ENCODE measurements at regions not wholly inside any gene's neighbourhood (a gene's known extent, or its start where the extent isn't known, plus 50 kb on each side); places are given as distances from the start of the nearest gene placed in this dataset.

DNA sequence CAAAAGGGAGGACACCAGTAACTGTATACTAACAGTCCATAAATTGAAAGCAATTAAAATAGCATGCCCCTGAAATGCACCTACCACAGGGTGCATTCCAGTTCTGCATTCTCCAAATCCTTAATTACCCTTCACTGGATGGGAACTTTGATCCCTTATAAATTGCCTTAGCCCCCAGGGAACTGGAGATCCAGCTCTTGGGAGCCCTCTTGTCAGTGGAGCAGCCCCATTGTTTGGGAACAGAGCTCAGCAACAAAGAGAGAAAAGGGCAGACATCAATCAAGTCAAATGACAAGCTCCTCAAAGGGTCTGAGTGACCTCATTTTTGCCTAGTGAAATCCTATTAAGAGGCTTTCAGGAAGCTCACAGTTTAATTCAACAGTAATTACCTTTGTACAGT lies 472.6 kb downstream of the XPNPEP1 start:
- POLR2A ChIA-PET: no interaction called here
- CTCF ChIA-PET: no interaction called here
- DNase-seq (ENCODE audit: extremely low spot score): no peak
- TF ChIP-seq L3MBTL2 (conservative IDR thresholded peaks at IDR 0.05) (no peak), CTBP1 (IDR thresholded peaks at IDR 0.05; ENCODE audit: borderline replicate concordance) (no peak), SUZ12 (IDR thresholded peaks at IDR 0.05) (no peak)

- no peak for DNase-seq (ENCODE audit: extremely low spot score)
- ChIA-PET CTCF (no interaction called here), POLR2A (no interaction called here)
- TF ChIP-seq ARNT (IDR thresholded peaks at IDR 0.05) (no peak), FOXA1 (IDR thresholded peaks at IDR 0.05) (no peak)
Measured at GRCh38 chr10:109433434-109433833, 489.9 kb downstream of the XPNPEP1 start.

GRCh38 chr10:109432281-109432680 lies 491.0 kb downstream of the XPNPEP1 start:
- DNase-seq (ENCODE audit: extremely low spot score): no peak
- CTCF ChIA-PET: no interaction called here
- POLR2A ChIA-PET: no interaction called here
- TF ChIP-seq FOXA1 (IDR thresholded peaks at IDR 0.05) (no peak), NFRKB (IDR thresholded peaks at IDR 0.05) (no peak), SUZ12 (IDR thresholded peaks at IDR 0.05) (no peak), HDGF (IDR thresholded peaks at IDR 0.05; ENCODE audit: borderline replicate concordance) (no peak), L3MBTL2 (conservative IDR thresholded peaks at IDR 0.05) (no peak), FOXK2 (IDR thresholded peaks at IDR 0.05) (no peak), ARNT (IDR thresholded peaks at IDR 0.05) (no peak), FOXM1 (IDR thresholded peaks at IDR 0.05; ENCODE audit: borderline replicate concordance) (no peak), LEF1 (IDR thresholded peaks at IDR 0.05; ENCODE audit: borderline replicate concordance) (no peak), ZNF384 (IDR thresholded peaks at IDR 0.05) (no peak), CTBP1 (IDR thresholded peaks at IDR 0.05; ENCODE audit: borderline replicate concordance) (no peak), TARDBP (IDR thresholded peaks at IDR 0.05) (no peak), BHLHE40 (IDR thresholded peaks at IDR 0.05; ENCODE audit: borderline replicate concordance) (no peak), ELF4 (IDR thresholded peaks at IDR 0.05) (no peak), SP1 (IDR thresholded peaks at IDR 0.05) (no peak)
- TF ChIP-seq, protein P1, sequence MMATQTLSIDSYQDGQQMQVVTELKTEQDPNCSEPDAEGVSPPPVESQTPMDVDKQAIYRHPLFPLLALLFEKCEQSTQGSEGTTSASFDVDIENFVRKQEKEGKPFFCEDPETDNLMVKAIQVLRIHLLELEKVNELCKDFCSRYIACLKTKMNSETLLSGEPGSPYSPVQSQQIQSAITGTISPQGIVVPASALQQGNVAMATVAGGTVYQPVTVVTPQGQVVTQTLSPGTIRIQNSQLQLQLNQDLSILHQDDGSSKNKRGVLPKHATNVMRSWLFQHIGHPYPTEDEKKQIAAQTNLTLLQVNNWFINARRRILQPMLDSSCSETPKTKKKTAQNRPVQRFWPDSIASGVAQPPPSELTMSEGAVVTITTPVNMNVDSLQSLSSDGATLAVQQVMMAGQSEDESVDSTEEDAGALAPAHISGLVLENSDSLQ (IDR thresholded peaks at IDR 0.05): no peak

GRCh38 chr10:109430799-109431198 lies 492.5 kb downstream of the XPNPEP1 start:
- TF ChIP-seq SP1 (IDR thresholded peaks at IDR 0.05): no peak
- no peak for TF ChIP-seq CTBP1 (IDR thresholded peaks at IDR 0.05; ENCODE audit: borderline replicate concordance)
- no peak for TF ChIP-seq FOXM1 (IDR thresholded peaks at IDR 0.05; ENCODE audit: borderline replicate concordance)
- TF ChIP-seq, protein P1 (IDR thresholded peaks at IDR 0.05): no peak
- no peak for TF ChIP-seq NFRKB (IDR thresholded peaks at IDR 0.05)
- TF ChIP-seq FOXA1 (IDR thresholded peaks at IDR 0.05): no peak
- no peak for TF ChIP-seq LEF1 (IDR thresholded peaks at IDR 0.05; ENCODE audit: borderline replicate concordance)
- TF ChIP-seq TARDBP (IDR thresholded peaks at IDR 0.05): no peak
- TF ChIP-seq HDGF (IDR thresholded peaks at IDR 0.05; ENCODE audit: borderline replicate concordance): no peak
- TF ChIP-seq ELF4 (IDR thresholded peaks at IDR 0.05): no peak
- TF ChIP-seq BHLHE40 (IDR thresholded peaks at IDR 0.05; ENCODE audit: borderline replicate concordance): no peak
- no peak for TF ChIP-seq L3MBTL2 (conservative IDR thresholded peaks at IDR 0.05)
- TF ChIP-seq ZNF384 (IDR thresholded peaks at IDR 0.05): no peak
- no peak for TF ChIP-seq ARNT (IDR thresholded peaks at IDR 0.05)
- no peak for TF ChIP-seq SUZ12 (IDR thresholded peaks at IDR 0.05)
- no peak for TF ChIP-seq FOXK2 (IDR thresholded peaks at IDR 0.05)
- CTCF ChIA-PET: no interaction called here
- DNase-seq (ENCODE audit: extremely low spot score): no peak
- POLR2A ChIA-PET: no interaction called here

DNA sequence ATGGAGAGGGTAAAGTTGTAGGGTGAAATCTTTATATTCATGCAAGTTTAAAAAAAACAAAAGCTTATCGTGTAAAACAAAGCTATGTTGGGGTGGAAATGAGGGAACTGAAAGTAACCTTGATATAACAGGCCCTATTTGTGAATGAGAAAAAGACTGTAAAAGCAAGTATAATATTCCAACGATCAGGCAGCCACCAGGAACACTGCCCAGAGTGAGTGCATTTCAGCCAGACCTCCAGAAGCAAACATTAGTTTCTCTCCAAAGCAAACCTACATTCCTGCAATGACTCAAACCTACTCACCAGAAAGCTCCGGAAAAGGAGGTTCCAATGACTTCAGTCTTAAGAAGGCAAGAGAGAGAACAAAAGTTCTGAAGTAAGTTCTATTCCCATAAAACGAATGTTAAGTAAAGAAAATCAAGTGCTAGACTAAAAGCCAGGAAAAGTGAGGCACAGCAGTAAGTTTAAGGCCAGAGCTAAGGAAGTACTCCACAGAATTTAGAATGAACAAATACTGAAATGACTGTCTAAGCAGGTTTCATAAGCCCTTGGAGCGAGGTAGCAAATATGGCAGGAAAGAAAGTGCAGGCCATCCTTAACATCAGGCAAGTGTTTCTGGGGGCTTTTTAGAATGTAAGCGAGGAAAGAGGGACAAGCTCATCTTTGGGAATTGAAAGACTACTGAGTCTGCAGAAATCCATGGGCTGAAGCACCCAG lies 493.1 kb downstream of the XPNPEP1 start:
- ChIA-PET POLR2A (no interaction called here), CTCF (no interaction called here)
- TF ChIP-seq ARNT (IDR thresholded peaks at IDR 0.05) (no peak), BHLHE40 (IDR thresholded peaks at IDR 0.05; ENCODE audit: borderline replicate concordance) (no peak), SP1 (IDR thresholded peaks at IDR 0.05) (no peak), HDGF (IDR thresholded peaks at IDR 0.05; ENCODE audit: borderline replicate concordance) (no peak), FOXK2 (IDR thresholded peaks at IDR 0.05) (no peak), TARDBP (IDR thresholded peaks at IDR 0.05) (no peak)
- no peak for DNase-seq (ENCODE audit: extremely low spot score)

- no peak for TF ChIP-seq ZNF384 (IDR thresholded peaks at IDR 0.05)
- TF ChIP-seq FOXK2 (IDR thresholded peaks at IDR 0.05): no peak
- no peak for TF ChIP-seq CTBP1 (IDR thresholded peaks at IDR 0.05; ENCODE audit: borderline replicate concordance)
- TF ChIP-seq LEF1 (IDR thresholded peaks at IDR 0.05; ENCODE audit: borderline replicate concordance): no peak
- TF ChIP-seq FOXA1 (IDR thresholded peaks at IDR 0.05): no peak
- TF ChIP-seq ARNT (IDR thresholded peaks at IDR 0.05): no peak
- no peak for TF ChIP-seq SUZ12 (IDR thresholded peaks at IDR 0.05)
- TF ChIP-seq NFRKB (IDR thresholded peaks at IDR 0.05): no peak
- no peak for TF ChIP-seq HDGF (IDR thresholded peaks at IDR 0.05; ENCODE audit: borderline replicate concordance)
- no peak for TF ChIP-seq L3MBTL2 (conservative IDR thresholded peaks at IDR 0.05)
- no peak for TF ChIP-seq BHLHE40 (IDR thresholded peaks at IDR 0.05; ENCODE audit: borderline replicate concordance)
- TF ChIP-seq TARDBP (IDR thresholded peaks at IDR 0.05): no peak
- TF ChIP-seq, protein P1 (IDR thresholded peaks at IDR 0.05): no peak
- no peak for TF ChIP-seq FOXM1 (IDR thresholded peaks at IDR 0.05; ENCODE audit: borderline replicate concordance)
- no peak for TF ChIP-seq ELF4 (IDR thresholded peaks at IDR 0.05)
- TF ChIP-seq SP1 (IDR thresholded peaks at IDR 0.05): no peak
- POLR2A ChIA-PET: no interaction called here
- CTCF ChIA-PET: no interaction called here
- no peak for DNase-seq (ENCODE audit: extremely low spot score)
Measured at GRCh38 chr10:109428775-109429491, 494.4 kb downstream of the XPNPEP1 start.

Measured in HEK293T (cell line).